H1 (cell line): ENCODE measurements at regions not wholly inside any gene's neighbourhood (a gene's known extent, or its start where the extent isn't known, plus 50 kb on each side); places are given as distances from the start of the nearest gene placed in this dataset.

ENCODE experiments used
- CTCF ChIA-PET: fragments of 300-600 bp; sonication (Branson Sonifier 250); formaldehyde crosslinking; loops from one replicate; lab custom pipeline; 2021; ENCODE audit not compliant: partially characterized antibody; lab: Charles Lee
- POLR2A ChIA-PET: fragments of 300-600 bp; sonication (Branson Sonifier 250); formaldehyde crosslinking; loops from one replicate; lab custom pipeline; 2021; ENCODE audit warnings: inconsistent platforms; ENCODE audit not compliant: partially characterized antibody; lab: Charles Lee
- DNase-seq, 2 experiments: peaks; one replicate each; pipeline versions ENCODE4 v3.0.0 to v3.0.0-alpha.2; 2010 to 2022; ENCODE audit warnings: low spot score in 2 of 2, low read depth in 1 of 2, mixed read lengths in 1 of 2
- FAIRE-seq: peaks from 2 replicates; lab custom pipeline; 2011; peaks lifted over from hg19 to GRCh38; lab: Jason Lieb, UNC
- H2AFZ ChIP-seq: 2 replicates; pipeline ENCODE4 v1.8.1; 2012; ENCODE audit warnings: low read length, inconsistent platforms
- H2AK5ac ChIP-seq: 2 replicates; pipeline ENCODE4 v1.6.1; 2013; ENCODE audit warnings: low read depth, low read length
- H2BK120ac ChIP-seq: replicated peaks from 2 replicates; pipeline ENCODE3; 2013; ENCODE audit warnings: low read depth, low read length, inconsistent platforms
- H2BK12ac ChIP-seq: 2 replicates; pipeline ENCODE4 v1.6.1; 2013; ENCODE audit warnings: low read depth, low read length
- H2BK15ac ChIP-seq: 2 replicates; pipeline ENCODE4 v1.6.1; 2013; ENCODE audit warnings: low read length
- H2BK20ac ChIP-seq: 2 replicates; pipeline ENCODE4 v1.6.1; 2013; ENCODE audit warnings: low read length
- H2BK5ac ChIP-seq: 2 replicates; pipeline ENCODE4 v1.6.1; 2013; ENCODE audit warnings: low read depth, low read length
- H3K14ac ChIP-seq: 2 replicates; pipeline ENCODE4 v1.6.1; 2013; ENCODE audit warnings: inconsistent platforms; ENCODE audit not compliant: insufficient read length
- H3K18ac ChIP-seq: 2 replicates; pipeline ENCODE4 v1.6.1; 2013; ENCODE audit warnings: low read length; ENCODE audit errors: extremely low read depth
- H3K23ac ChIP-seq: 2 replicates; pipeline ENCODE4 v1.6.1; 2013; ENCODE audit warnings: inconsistent platforms; ENCODE audit not compliant: insufficient read length
- H3K23me2 ChIP-seq: 2 replicates; pipeline ENCODE4 v1.6.1; 2013; ENCODE audit warnings: low read depth, low read length
- H3K27ac ChIP-seq: 2 replicates; pipeline ENCODE4 v1.6.1; 2011; ENCODE audit warnings: low read depth, low read length, inconsistent platforms
- H3K27me3 ChIP-seq, 4 experiments: replicated peaks in 1 of 4; 1 replicate in 1 of 4; 2 replicates in 3 of 4; pipeline versions ENCODE4 v1.6.1 to v1.8.1; 2011 to 2013; ENCODE audit warnings: low read length in 3 of 4, mild to moderate bottlenecking in 3 of 4, inconsistent platforms in 2 of 4, mixed read lengths in 2 of 4, moderate library complexity in 1 of 4; ENCODE audit not compliant: control insufficient read depth in 3 of 4, insufficient read depth in 3 of 4; ENCODE audit errors: extremely low read depth in 1 of 4
- H3K36me3 ChIP-seq, 4 experiments: 2 replicates each; pipeline versions ENCODE4 v1.6.1 to v1.8.1; 2011 to 2013; ENCODE audit warnings: mild to moderate bottlenecking in 4 of 4, low read length in 3 of 4, moderate library complexity in 2 of 4, control low read depth in 1 of 4, inconsistent platforms in 1 of 4; ENCODE audit not compliant: insufficient read depth in 4 of 4, control insufficient read depth in 2 of 4
- H3K4ac ChIP-seq: replicated peaks from 2 replicates; pipeline ENCODE3; 2013; ENCODE audit warnings: low read length, low read depth, mixed read lengths, inconsistent platforms; ENCODE audit not compliant: insufficient read length
- H3K4me1 ChIP-seq, 4 experiments: replicated peaks in 1 of 4; 1 replicate in 1 of 4; 2 replicates in 3 of 4; pipeline versions ENCODE4 v1.6.1 to v1.8.1; 2011 to 2013; ENCODE audit warnings: low read length in 3 of 4, inconsistent platforms in 2 of 4, mixed read lengths in 1 of 4; ENCODE audit not compliant: insufficient read depth in 4 of 4, control insufficient read depth in 3 of 4
- H3K4me2 ChIP-seq, 2 experiments: 2 replicates each; pipeline versions ENCODE4 v1.6.1 to v1.8.1; 2011 to 2013; ENCODE audit warnings: low read depth in 2 of 2, low read length in 2 of 2, control low read depth in 1 of 2, inconsistent platforms in 1 of 2, mild to moderate bottlenecking in 1 of 2; ENCODE audit not compliant: insufficient read depth in 1 of 2
- H3K4me3 ChIP-seq, 4 experiments: fragments of 200-600, 300-600 bp in 1 of 4; sonication (generic), shearing (Covaris generic), sonication (Bioruptor Twin) in 1 of 4; 2 replicates each; pipeline versions ENCODE4 v1.5.1 to v1.8.1; 2011 to 2016; ENCODE audit warnings: low read length in 4 of 4, low read depth in 3 of 4, control low read depth in 2 of 4, inconsistent platforms in 2 of 4, mild to moderate bottlenecking in 2 of 4, mixed read lengths in 1 of 4, moderate library complexity in 1 of 4; ENCODE audit not compliant: insufficient read depth in 2 of 4; ENCODE audit errors: extremely low read depth in 1 of 4
- H3K56ac ChIP-seq: replicated peaks from 2 replicates; pipeline ENCODE3; 2013; ENCODE audit warnings: low read depth, mild to moderate bottlenecking, mixed read lengths, low read length, inconsistent platforms; ENCODE audit not compliant: insufficient read length
- H3K79me1 ChIP-seq: 2 replicates; pipeline ENCODE4 v1.6.1; 2013; ENCODE audit warnings: low read depth, low read length, control low read depth
- H3K79me2 ChIP-seq, 2 experiments: 2 replicates each; pipeline versions ENCODE4 v1.6.1 to v1.8.1; 2012 to 2013; ENCODE audit warnings: low read length in 2 of 2, mild to moderate bottlenecking in 2 of 2, inconsistent platforms in 1 of 2; ENCODE audit not compliant: insufficient read depth in 2 of 2, control insufficient read depth in 1 of 2
- H3K9ac ChIP-seq, 4 experiments: replicated peaks in 1 of 4; 1 replicate in 1 of 4; 2 replicates in 3 of 4; pipeline versions ENCODE4 v1.6.1 to v1.8.1; 2011 to 2013; ENCODE audit warnings: low read depth in 3 of 4, low read length in 3 of 4, control low read depth in 2 of 4, mild to moderate bottlenecking in 2 of 4, moderate library complexity in 2 of 4, inconsistent platforms in 1 of 4; ENCODE audit errors: extremely low read depth in 1 of 4
- H3K9me3 ChIP-seq, 2 experiments: 2 replicates each; pipeline versions ENCODE4 v1.6.1 to v1.8.1; 2012 to 2013; ENCODE audit warnings: mild to moderate bottlenecking in 2 of 2, moderate library complexity in 2 of 2, control low read depth in 1 of 2, inconsistent platforms in 1 of 2, low read depth in 1 of 2, low read length in 1 of 2, mixed read lengths in 1 of 2; ENCODE audit not compliant: insufficient read depth in 2 of 2
- H4K20me1 ChIP-seq, 2 experiments: replicated peaks in 1 of 2; 2 replicates each; pipeline versions ENCODE3 to v1.8.1; 2011 to 2013; ENCODE audit warnings: inconsistent platforms in 2 of 2, low read length in 2 of 2, mild to moderate bottlenecking in 1 of 2; ENCODE audit not compliant: insufficient read depth in 2 of 2, control insufficient read depth in 1 of 2
- H4K5ac ChIP-seq: 2 replicates; pipeline ENCODE4 v1.6.1; 2013; ENCODE audit warnings: low read length, low read depth, mixed read lengths, inconsistent platforms; ENCODE audit not compliant: insufficient read length
- H4K8ac ChIP-seq: 2 replicates; pipeline ENCODE4 v1.8.0; 2013; ENCODE audit warnings: mild to moderate bottlenecking, moderate library complexity, low read length, inconsistent platforms; ENCODE audit not compliant: insufficient read depth; ENCODE audit errors: extremely low read depth
- H4K91ac ChIP-seq: replicated peaks from 2 replicates; pipeline ENCODE3; 2013; ENCODE audit warnings: low read length, mixed read lengths, inconsistent platforms; ENCODE audit not compliant: insufficient read length
- FOSL1 ChIP-seq: IDR thresholded peaks from 2 replicates; pipeline ENCODE4 v1.6.1; 2011; ENCODE audit warnings: mild to moderate bottlenecking, low read depth, low read length, moderate library complexity; ENCODE audit not compliant: insufficient read depth
- JUN ChIP-seq: IDR thresholded peaks from 2 replicates; pipeline ENCODE4 v1.6.1; 2011; ENCODE audit warnings: low read depth, mild to moderate bottlenecking, improper control_type of control experiment, low read length
- RFX5 ChIP-seq: IDR thresholded peaks from 2 replicates; pipeline ENCODE4 v1.6.1; 2011; ENCODE audit warnings: low read depth, low read length, improper control_type of control experiment, borderline replicate concordance
- WGBS, 2 experiments: shearing (Covaris generic) in 1 of 2; methylation state at CpG; one replicate each; pipeline versions ENCODE4 v1.1.6 to v1.1.7; 2013 to 2015; ENCODE audit warnings: low lambda C conversion rate in 2 of 2, mixed read lengths in 2 of 2, inconsistent platforms in 1 of 2, low coverage in 1 of 2, missing lambda C conversion rate in 1 of 2; ENCODE audit not compliant: insufficient replicate concordance in 2 of 2, insufficient coverage in 1 of 2, insufficient read length in 1 of 2; ENCODE audit errors: extremely low coverage in 1 of 2, missing lambda C conversion rate in 1 of 2; 5-methylcytosine and 5-hydroxymethylcytosine counted together
- TF ChIP-seq, protein P1 (sequence below): IDR thresholded peaks from 2 replicates; pipeline ENCODE4 v1.6.1; 2011; ENCODE audit warnings: low read depth, mild to moderate bottlenecking, low read length; ENCODE audit not compliant: insufficient read depth

DNA sequence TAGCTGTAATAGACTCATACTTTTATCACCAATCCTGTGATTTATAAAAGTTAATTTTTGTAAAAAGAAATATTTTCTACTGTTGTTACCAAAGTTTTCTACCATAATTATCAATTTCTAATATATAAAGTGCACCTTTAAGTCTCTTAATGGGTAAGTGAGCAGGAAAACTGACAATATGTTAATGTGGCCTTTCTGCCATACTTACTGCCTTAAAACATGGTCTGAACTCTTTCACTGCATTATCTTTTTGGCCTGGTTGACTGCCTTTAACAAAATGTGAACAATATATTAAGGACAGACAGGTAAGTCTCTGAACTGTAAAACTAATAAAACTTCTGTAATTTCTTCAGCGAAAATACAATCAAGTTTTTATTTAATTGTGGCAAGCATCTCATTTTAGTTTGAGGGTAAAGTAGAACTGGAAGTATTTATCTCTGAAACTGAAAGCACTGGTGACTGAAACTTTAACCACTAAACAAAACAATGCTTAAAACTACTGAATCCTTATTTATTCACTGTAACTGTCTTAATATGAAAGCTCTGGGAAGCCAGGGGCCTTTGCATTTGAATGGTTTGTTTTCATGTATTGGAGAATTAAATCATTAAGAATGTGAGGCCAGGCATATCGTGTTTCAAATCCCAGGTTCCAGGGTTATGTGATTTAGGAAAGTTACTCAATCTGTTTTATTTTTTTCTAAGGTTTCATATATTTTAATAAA is 948.8 kb upstream of the POT1 start:
- CTCF ChIA-PET: no interaction called here
- Histone ChIP-seq H4K8ac (no peak overlapping the region), H3K4me3 (no peak overlapping the region)
- TF ChIP-seq FOSL1 (no peak), JUN (no peak), RFX5 (no peak)
- TF ChIP-seq, protein P1, sequence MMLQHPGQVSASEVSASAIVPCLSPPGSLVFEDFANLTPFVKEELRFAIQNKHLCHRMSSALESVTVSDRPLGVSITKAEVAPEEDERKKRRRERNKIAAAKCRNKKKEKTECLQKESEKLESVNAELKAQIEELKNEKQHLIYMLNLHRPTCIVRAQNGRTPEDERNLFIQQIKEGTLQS: no peak

More for the DNA sequence above, 948.8 kb upstream of the POT1 start:
- FAIRE-seq (no peak), DNase-seq (no peak)
- no peaks in the 10 kb centered on the region for H3K79me2 ChIP-seq
- no peak overlapping the region for H2BK5ac ChIP-seq
- H3K79me1 ChIP-seq: no peaks in the 10 kb centered on the region
- no peak overlapping the region for H2BK15ac ChIP-seq
- no peaks in the 10 kb centered on the region for H3K27me3 ChIP-seq
- H3K56ac ChIP-seq: no peak overlapping the region
- no peak overlapping the region for H3K27ac ChIP-seq
- peaks cover 10 to 11% of the 10 kb centered on the region in 2 experiments for H3K9me3 ChIP-seq
- H3K14ac ChIP-seq: no peak overlapping the region
- H4K20me1 ChIP-seq: no peaks in the 10 kb centered on the region
- no peak overlapping the region for H2AFZ ChIP-seq
- H4K91ac ChIP-seq: no peak overlapping the region
- H2BK120ac ChIP-seq: no peak overlapping the region
- H3K4ac ChIP-seq: no peak overlapping the region
- POLR2A ChIA-PET: no interaction called here
- no peaks in the 10 kb centered on the region for H3K23me2 ChIP-seq
- 89% methylated on average over 2 of the region's 2 CpGs; no CpG with 5 or more reads in 1 of the 2 experiments for WGBS, 2 experiments
- H4K5ac ChIP-seq: no peak overlapping the region
- H3K4me1 ChIP-seq: no peaks in the 10 kb centered on the region
- H3K36me3 ChIP-seq: peaks cover 0 to 2% (median 0%) of the 10 kb centered on the region in 4 experiments; a peak in 1 of 8 replicates
- H3K9ac ChIP-seq: no peak overlapping the region
- H2AK5ac ChIP-seq: no peak overlapping the region
- H3K23ac ChIP-seq: no peak overlapping the region
- H2BK12ac ChIP-seq: no peak overlapping the region
- no peak overlapping the region for H3K18ac ChIP-seq
- H3K4me2 ChIP-seq: no peak overlapping the region
- no peak overlapping the region for H2BK20ac ChIP-seq
